ENCODE measurements at regions not wholly inside any gene's neighbourhood (a gene's known extent, or its start where the extent isn't known, plus 50 kb on each side); places are given as distances from the start of the nearest gene placed in this dataset.

GRCh38 chr1:79603843-79604242 lies 597.3 kb upstream of the ADGRL4 start:
- no peak for TF ChIP-seq EZH2 (IDR thresholded peaks at IDR 0.05; ENCODE audit: borderline replicate concordance, low read depth, low read length, poor library complexity, severe bottlenecking)
- no peak for TF ChIP-seq CTCF (conservative IDR thresholded peaks at IDR 0.05; ENCODE audit: low read depth, low read length)

Data from A673 (cell line).